Left renal cortex interstitium (tissue), 4 donors: ENCODE measurements at regions not wholly inside any gene's neighbourhood (a gene's known extent, or its start where the extent isn't known, plus 50 kb on each side); places are given as distances from the start of the nearest gene placed in this dataset.
"Not testable (repeated sequence)": the region's sequence is repeated elsewhere in the genome, so short reads cannot be mapped to it uniquely, and the experiment has no call there.

Source experiments
- DNase-seq, 4 donors: peaks; one replicate each; pipeline ENCODE4 v3.0.0-alpha.2; 2013; ENCODE audit warnings: low read depth in 4 of 4, low spot score in 2 of 4, missing footprints in 1 of 4

- DNase-seq = no peak
Measured at GRCh38 chr4:31793907-31794306, 1073.7 kb downstream of the PCDH7 start.

GRCh38 chr4:31797052-31797451, 1076.9 kb downstream of the PCDH7 start:
- DNase-seq = not testable (repeated sequence)

- DNase-seq = no peak
Measured at GRCh38 chr4:31803526-31804195, 1083.5 kb downstream of the PCDH7 start.

- no peak for DNase-seq
Measured at GRCh38 chr4:31807036-31807435, 1086.9 kb downstream of the PCDH7 start.

- DNase-seq = no peak
Measured at GRCh38 chr4:31844350-31844749, 1124.2 kb downstream of the PCDH7 start.

- no peak for DNase-seq
Measured at GRCh38 chr4:31851946-31852345, 1131.8 kb downstream of the PCDH7 start.

- DNase-seq = no peak
Measured at GRCh38 chr4:31877429-31877828, 1157.3 kb downstream of the PCDH7 start.

GRCh38 chr4:31880837-31881236, 1160.7 kb downstream of the PCDH7 start:
- not testable (repeated sequence) for DNase-seq

GRCh38 chr4:31896349-31896748, 1176.2 kb downstream of the PCDH7 start:
- no peak for DNase-seq

- DNase-seq = no peak
Measured at GRCh38 chr4:31905363-31905762, 1185.2 kb downstream of the PCDH7 start.

GRCh38 chr4:31908261-31908660, 1188.1 kb downstream of the PCDH7 start:
- no peak for DNase-seq

- no peak for DNase-seq
Measured at GRCh38 chr4:31917334-31917733, 1197.2 kb downstream of the PCDH7 start.

- no peak for DNase-seq
Measured at GRCh38 chr4:31918891-31919290, 1198.7 kb downstream of the PCDH7 start.

GRCh38 chr4:31923634-31924033, 1203.5 kb downstream of the PCDH7 start:
- no peak for DNase-seq

GRCh38 chr4:31929676-31930345, 1209.6 kb downstream of the PCDH7 start:
- no peak for DNase-seq

GRCh38 chr4:31946456-31946855, 1226.3 kb downstream of the PCDH7 start:
- DNase-seq = no peak

- DNase-seq = no peak
Measured at GRCh38 chr4:31947101-31947500, 1226.9 kb downstream of the PCDH7 start.

- DNase-seq = no peak
Measured at GRCh38 chr4:31949045-31949444, 1228.9 kb downstream of the PCDH7 start.

- no peak for DNase-seq
Measured at GRCh38 chr4:31955346-31955745, 1235.2 kb downstream of the PCDH7 start.

GRCh38 chr4:31959972-31960371, 1239.8 kb downstream of the PCDH7 start:
- no peak for DNase-seq

- no peak for DNase-seq
Measured at GRCh38 chr4:31964685-31965084, 1244.5 kb downstream of the PCDH7 start.

GRCh38 chr4:31968842-31969241, 1248.7 kb downstream of the PCDH7 start:
- no peak for DNase-seq
